CD14-positive monocyte (primary cell): ENCODE measurements at regions not wholly inside any gene's neighbourhood (a gene's known extent, or its start where the extent isn't known, plus 50 kb on each side); places are given as distances from the start of the nearest gene placed in this dataset.

Experiments used
- DNase-seq, 3 donors: peaks; one replicate each; pipeline ENCODE4 v3.0.0-alpha.2; 2011 to 2022
- H2AFZ ChIP-seq: 2 replicates; pipeline ENCODE4 v1.6.0; 2012; ENCODE audit warnings: mild to moderate bottlenecking, low read depth, low read length, inconsistent platforms; ENCODE audit not compliant: insufficient read depth, poor library complexity, severe bottlenecking
- H3K27ac ChIP-seq, 2 donors: 1 replicate in 1 of 2; 2 replicates in 1 of 2; pipeline ENCODE4 v1.5.1; 2012 to 2013; ENCODE audit warnings: low read length in 2 of 2, control low read depth in 1 of 2, inconsistent platforms in 1 of 2, low read depth in 1 of 2, mild to moderate bottlenecking in 1 of 2
- H3K27me3 ChIP-seq, 2 donors: one replicate each; pipeline versions ENCODE4 v1.6.0 to v1.6.1; 2011 to 2013; ENCODE audit warnings: low read length in 2 of 2; ENCODE audit not compliant: control insufficient read depth in 2 of 2, insufficient read depth in 2 of 2
- H3K36me3 ChIP-seq, 2 donors: replicated peaks in 1 of 2; 1 replicate in 1 of 2; 2 replicates in 1 of 2; pipeline versions ENCODE4 v1.5.1 to v1.6.1; 2012 to 2013; ENCODE audit warnings: low read length in 2 of 2, control low read depth in 1 of 2, inconsistent platforms in 1 of 2, mild to moderate bottlenecking in 1 of 2; ENCODE audit not compliant: insufficient read depth in 2 of 2, control insufficient read depth in 1 of 2
- H3K4me1 ChIP-seq, 2 donors: 1 replicate in 1 of 2; 2 replicates in 1 of 2; pipeline versions ENCODE4 v1.5.1 to v1.6.1; 2012 to 2013; ENCODE audit warnings: low read length in 2 of 2, control low read depth in 1 of 2, inconsistent platforms in 1 of 2, mild to moderate bottlenecking in 1 of 2, moderate library complexity in 1 of 2; ENCODE audit not compliant: insufficient read depth in 2 of 2, control insufficient read depth in 1 of 2
- H3K4me2 ChIP-seq: replicated peaks from 2 replicates; pipeline ENCODE3; 2012; ENCODE audit warnings: low read length, moderate library complexity, mild to moderate bottlenecking; ENCODE audit not compliant: poor library complexity, severe bottlenecking; ENCODE audit errors: extremely low read depth
- H3K4me3 ChIP-seq, 3 experiments: fragments of 200-600 bp in 1 of 3; sonication (generic) in 1 of 3; replicated peaks in 1 of 3; 1 replicate in 2 of 3; 2 replicates in 1 of 3; pipeline ENCODE4 v1.5.1; 2011 to 2013; ENCODE audit warnings: low read length in 3 of 3, mild to moderate bottlenecking in 3 of 3, control low read depth in 2 of 3, low read depth in 2 of 3, inconsistent platforms in 1 of 3, moderate library complexity in 1 of 3
- H3K79me2 ChIP-seq: 2 replicates; pipeline ENCODE4 v1.6.0; 2012; ENCODE audit warnings: mild to moderate bottlenecking, control low read depth, inconsistent platforms, low read length, moderate library complexity; ENCODE audit not compliant: insufficient read depth
- H3K9ac ChIP-seq: 2 replicates; pipeline ENCODE4 v1.6.0; 2017; ENCODE audit warnings: low read length, mild to moderate bottlenecking; ENCODE audit not compliant: insufficient read depth, poor library complexity, severe bottlenecking
- H3K9me3 ChIP-seq, 2 donors: replicated peaks in 1 of 2; 1 replicate in 1 of 2; 2 replicates in 1 of 2; pipeline versions ENCODE4 v1.5.1 to v1.6.1; 2012 to 2013; ENCODE audit warnings: low read length in 2 of 2, control low read depth in 1 of 2; ENCODE audit not compliant: control insufficient read depth in 1 of 2, insufficient read depth in 1 of 2
- H4K20me1 ChIP-seq: 2 replicates; pipeline ENCODE4 v1.6.0; 2012; ENCODE audit warnings: mild to moderate bottlenecking, low read length, control low read depth, moderate library complexity; ENCODE audit not compliant: insufficient read depth
- H3K27ac Mint-ChIP-seq, 7 donors: one replicate each; pipeline ENCODE4 v1.8.0; 2020; ENCODE audit warnings: mild to moderate bottlenecking in 7 of 7, mixed read lengths in 7 of 7, moderate library complexity in 6 of 7, inconsistent platforms in 2 of 7
- H3K27me3 Mint-ChIP-seq, 3 donors: one replicate each; pipeline ENCODE4 v1.8.0; 2021 to 2022; ENCODE audit warnings: low read depth in 3 of 3, mild to moderate bottlenecking in 3 of 3, mixed read lengths in 3 of 3, moderate library complexity in 3 of 3, inconsistent platforms in 1 of 3
- H3K36me3 Mint-ChIP-seq, 2 donors: one replicate each; pipeline ENCODE4 v1.8.0; 2020; ENCODE audit warnings: mixed read lengths in 2 of 2, inconsistent platforms in 1 of 2, mild to moderate bottlenecking in 1 of 2
- H3K4me1 Mint-ChIP-seq: one replicate; pipeline ENCODE4 v1.8.0; 2020; ENCODE audit warnings: mild to moderate bottlenecking, mixed read lengths
- H3K4me3 Mint-ChIP-seq, 2 donors: one replicate each; pipeline ENCODE4 v1.8.0; 2020; ENCODE audit warnings: mild to moderate bottlenecking in 2 of 2, mixed read lengths in 2 of 2, moderate library complexity in 1 of 2
- H3K9me3 Mint-ChIP-seq, 7 donors: one replicate each; pipeline ENCODE4 v1.8.0; 2020 to 2022; ENCODE audit warnings: mixed read lengths in 7 of 7, mild to moderate bottlenecking in 6 of 7, moderate library complexity in 6 of 7, inconsistent platforms in 2 of 7
- CTCF ChIP-seq: fragments of 200-600 bp; IDR thresholded peaks from one replicate; pipeline ENCODE4 v1.8.0; 2022; ENCODE audit warnings: antibody characterized with exemption, mild to moderate bottlenecking
- WGBS: methylation state at CpG from one replicate; pipeline ENCODE4 v1.1.5; 2013; ENCODE audit warnings: missing lambda C conversion rate; ENCODE audit not compliant: insufficient coverage; 5-methylcytosine and 5-hydroxymethylcytosine counted together
- intact Hi-C, 2 donors: fragments of 100-400 bp; cut with micrococcal nuclease; formaldehyde crosslinking; loops; one replicate each; pipeline versions ENCODE4 v1.15.0 to v1.15.1; 2023

GRCh38 chr4:100948911-100949310, 398.4 kb downstream of the PPP3CA start:
- no peaks in the 10 kb centered on the region for H3K4me1 ChIP-seq
- H3K4me1 Mint-ChIP-seq, result no peaks in the 10 kb centered on the region
- no peaks in the 10 kb centered on the region for H3K36me3 ChIP-seq
- peaks cover 0 to 3% (median 0%) of the 10 kb centered on the region in 7 donors for H3K9me3 Mint-ChIP-seq
- TF ChIP-seq CTCF, result no peak
- H3K27me3 Mint-ChIP-seq, result peaks cover 0 to 1% (median 0%) of the 10 kb centered on the region in 3 donors
- H3K79me2 ChIP-seq, result no peaks in the 10 kb centered on the region
- H3K27ac Mint-ChIP-seq, result no peak overlapping the region
- intact Hi-C loops, result no loop called here
- H3K27me3 ChIP-seq, result no peaks in the 10 kb centered on the region
- H3K9ac ChIP-seq, result no peak overlapping the region
- no peak overlapping the region for H3K27ac ChIP-seq
- no peaks in the 10 kb centered on the region for H3K36me3 Mint-ChIP-seq
- H2AFZ ChIP-seq, result no peak overlapping the region
- H3K9me3 ChIP-seq, result no peaks in the 10 kb centered on the region
- no peaks in the 10 kb centered on the region for H4K20me1 ChIP-seq
- H3K4me3 ChIP-seq, result no peak overlapping the region
- H3K4me3 Mint-ChIP-seq, result no peak overlapping the region
- 100% methylated on average over 1 of the region's 4 CpGs for WGBS
- DNase-seq, result no peak
- no peak overlapping the region for H3K4me2 ChIP-seq

GRCh38 chr4:100945789-100946188, 401.5 kb downstream of the PPP3CA start:
- Mint-ChIP-seq H3K4me1 (no peaks in the 10 kb centered on the region), H3K4me3 (no peak overlapping the region), H3K9me3 (peaks cover 0 to 7% (median 2%) of the 10 kb centered on the region in 7 donors), H3K27ac (no peak overlapping the region), H3K36me3 (no peaks in the 10 kb centered on the region), H3K27me3 (no peaks in the 10 kb centered on the region)
- H3K27me3 ChIP-seq, result no peaks in the 10 kb centered on the region
- no peak overlapping the region for H3K9ac ChIP-seq
- intact Hi-C loops, result no loop called here
- no peak for DNase-seq
- no peaks in the 10 kb centered on the region for H4K20me1 ChIP-seq
- H3K9me3 ChIP-seq, result no peaks in the 10 kb centered on the region
- H3K4me3 ChIP-seq, result no peak overlapping the region
- no peak overlapping the region for H2AFZ ChIP-seq
- H3K4me1 ChIP-seq, result no peaks in the 10 kb centered on the region
- no peaks in the 10 kb centered on the region for H3K79me2 ChIP-seq
- H3K4me2 ChIP-seq, result no peak overlapping the region
- no peak overlapping the region for H3K27ac ChIP-seq
- no peaks in the 10 kb centered on the region for H3K36me3 ChIP-seq
- no peak for TF ChIP-seq CTCF
